HCT116 (cell line): ENCODE measurements at regions not wholly inside any gene's neighbourhood (a gene's known extent, or its start where the extent isn't known, plus 50 kb on each side); places are given as distances from the start of the nearest gene placed in this dataset.

Experiments used
- ATAC-seq: fragments of 200-7000 bp; cut with Tn5 transposase; 2 replicates; pipeline ENCODE4 v1.9.1; 2020; ENCODE audit warnings: mild to moderate bottlenecking, moderate library complexity
- BruUV-seq: library from RNA; stranded (reverse); fragments of 400-500 nt; replicated peaks from 2 replicates; lab custom pipeline; 2021; lab: Mats Ljungman, UMichigan
- CTCF ChIA-PET: fragments of 300-600 bp; sonication (Branson Sonifier 250); formaldehyde crosslinking; loops from one replicate; lab custom pipeline; 2021; ENCODE audit warnings: antibody characterized with exemption; lab: Charles Lee
- POLR2A ChIA-PET: fragments of 300-600, 350-600 bp; sonication (Branson Sonifier 250); formaldehyde crosslinking; loops from one replicate; lab custom pipeline; 2021; ENCODE audit warnings: antibody characterized with exemption; lab: Charles Lee
- RAD21 ChIA-PET, 2 experiments: fragments of 300-600 bp; sonication (Branson Sonifier 250); formaldehyde crosslinking; loops; one replicate each; lab custom pipeline; 2023; ENCODE audit warnings: low total read pairs in 2 of 2; ENCODE audit not compliant: uncharacterized antibody in 2 of 2, unreplicated experiment in 2 of 2, low non-redundant PET in 1 of 2; lab: Charles Lee
- DNase-seq: peaks from one replicate; pipeline ENCODE4 v3.0.0-alpha.2; 2010; ENCODE audit warnings: low read depth, low spot score
- H2AFZ ChIP-seq: fragments of 200-600 bp; shearing (Covaris generic), sonication (generic); 2 replicates; pipeline ENCODE4 v1.6.1; 2017; ENCODE audit warnings: low read depth, mixed run types, mixed read lengths, antibody characterized with exemption, low read length; ENCODE audit not compliant: poor library complexity, severe bottlenecking
- H3K27ac ChIP-seq: 2 replicates; pipeline ENCODE4 v1.5.1; 2012; ENCODE audit warnings: low read depth, low read length
- H3K27me3 ChIP-seq: fragments of 200-600 bp; sonication (generic); 2 replicates; pipeline ENCODE4 v1.6.1; 2016; ENCODE audit warnings: mixed run types, low read length, mixed read lengths; ENCODE audit not compliant: insufficient read depth
- H3K36me3 ChIP-seq, 2 experiments: fragments of 200-500 bp in 1 of 2; fragments of 200-600 bp in 1 of 2; sonication (Bioruptor generic) in 1 of 2; sonication (generic) in 1 of 2; 2 replicates each; pipeline versions ENCODE4 v1.5.1 to v1.6.1; 2014 to 2016; ENCODE audit warnings: low read length in 2 of 2, inconsistent platforms in 1 of 2, mixed read lengths in 1 of 2, mixed run types in 1 of 2; ENCODE audit not compliant: insufficient read depth in 2 of 2, control insufficient read depth in 1 of 2
- H3K4me1 ChIP-seq, 2 experiments: fragments of 200-600 bp in 1 of 2; sonication (generic) in 1 of 2; 2 replicates each; pipeline versions ENCODE4 v1.5.1 to v1.6.1; 2012 to 2017; ENCODE audit warnings: low read length in 2 of 2, inconsistent platforms in 1 of 2, mild to moderate bottlenecking in 1 of 2, mixed read lengths in 1 of 2, mixed run types in 1 of 2, moderate library complexity in 1 of 2; ENCODE audit not compliant: insufficient read depth in 2 of 2, control insufficient read depth in 1 of 2
- H3K4me2 ChIP-seq: fragments of 200-600 bp; sonication (generic); 2 replicates; pipeline ENCODE4 v1.6.1; 2017; ENCODE audit warnings: mixed run types, low read length, mixed read lengths
- H3K4me3 ChIP-seq, 2 experiments: fragments of 200-600 bp in 1 of 2; sonication (generic) in 1 of 2; replicated peaks in 1 of 2; 2 replicates each; pipeline ENCODE4 v1.5.1; 2011 to 2016; ENCODE audit warnings: low read length in 2 of 2, control low read depth in 1 of 2, low read depth in 1 of 2, mild to moderate bottlenecking in 1 of 2, mixed read lengths in 1 of 2, mixed run types in 1 of 2
- H3K79me2 ChIP-seq: fragments of 200-600 bp; sonication (generic); 2 replicates; pipeline ENCODE4 v1.6.1; 2017; ENCODE audit warnings: mild to moderate bottlenecking, mixed run types, low read length, moderate library complexity, mixed read lengths; ENCODE audit not compliant: insufficient read depth
- H3K9ac ChIP-seq: fragments of 200-600 bp; sonication (generic); 2 replicates; pipeline ENCODE4 v1.6.1; 2016; ENCODE audit warnings: low read length, mixed read lengths
- H3K9me2 ChIP-seq: fragments of 200-600 bp; sonication (generic), shearing (Covaris generic); 2 replicates; pipeline ENCODE4 v1.6.1; 2017; ENCODE audit warnings: mixed run types, mild to moderate bottlenecking, moderate library complexity; ENCODE audit not compliant: insufficient read depth
- H3K9me3 ChIP-seq, 2 experiments: fragments of 200-500 bp in 1 of 2; fragments of 200-600 bp in 1 of 2; sonication (Bioruptor generic) in 1 of 2; sonication (generic) in 1 of 2; 2 replicates each; pipeline ENCODE4 v1.6.1; 2014 to 2017; ENCODE audit warnings: low read length in 2 of 2, mixed read lengths in 2 of 2, inconsistent platforms in 1 of 2, low read depth in 1 of 2, mild to moderate bottlenecking in 1 of 2, mixed run types in 1 of 2, moderate library complexity in 1 of 2; ENCODE audit not compliant: control insufficient read depth in 1 of 2, insufficient read depth in 1 of 2
- H4K20me1 ChIP-seq: fragments of 200-600 bp; sonication (generic), shearing (Covaris generic); 2 replicates; pipeline ENCODE4 v1.6.1; 2017; ENCODE audit warnings: mixed run types, mild to moderate bottlenecking, moderate library complexity; ENCODE audit not compliant: insufficient read depth
- CEBPB ChIP-seq: IDR thresholded peaks from 2 replicates; pipeline ENCODE4 v1.6.1; 2012; ENCODE audit warnings: low read depth
- CTCF ChIP-seq, 3 experiments: fragments of 200-600 bp in 1 of 3; sonication (generic) in 1 of 3; IDR thresholded peaks in 2 of 3; conservative IDR thresholded peaks in 1 of 3; 2 replicates each; pipeline ENCODE4 v1.5.1; 2012 to 2017; ENCODE audit warnings: low read depth in 2 of 3, low read length in 2 of 3, antibody characterized with exemption in 1 of 3, borderline replicate concordance in 1 of 3, control low read depth in 1 of 3, mild to moderate bottlenecking in 1 of 3, mixed read lengths in 1 of 3, mixed run types in 1 of 3, moderate library complexity in 1 of 3; ENCODE audit not compliant: insufficient read depth in 1 of 3
- EGR1 ChIP-seq: IDR thresholded peaks from 2 replicates; pipeline ENCODE4 v1.6.1; 2012; ENCODE audit warnings: low read depth
- ELF1 ChIP-seq: IDR thresholded peaks from 2 replicates; pipeline ENCODE4 v1.6.1; 2012; ENCODE audit warnings: low read depth, borderline replicate concordance
- JUND ChIP-seq: IDR thresholded peaks from 2 replicates; pipeline ENCODE4 v1.6.1; 2012
- SP1 ChIP-seq: IDR thresholded peaks from 2 replicates; pipeline ENCODE4 v1.6.1; 2012; ENCODE audit warnings: low read depth
- YY1 ChIP-seq: IDR thresholded peaks from 2 replicates; pipeline ENCODE4 v1.6.1; 2011; ENCODE audit warnings: low read length, low read depth, moderate library complexity, mild to moderate bottlenecking; ENCODE audit not compliant: insufficient replicate concordance; ENCODE audit errors: extremely low read depth
- ZBTB33 ChIP-seq: IDR thresholded peaks from 2 replicates; pipeline ENCODE4 v1.6.1; 2011; ENCODE audit warnings: mild to moderate bottlenecking, low read length, moderate library complexity; ENCODE audit not compliant: insufficient replicate concordance; ENCODE audit errors: extremely low read depth
- intact Hi-C: fragments of 100-400 bp; cut with micrococcal nuclease; formaldehyde crosslinking; loops from 2 replicates; pipeline ENCODE4 v1.10.0; 2022

- TF ChIP-seq CTCF (IDR thresholded peaks at IDR 0.05 in 2 of 3, conservative IDR thresholded peaks at IDR 0.05 in 1 of 3; ENCODE audit: borderline replicate concordance in 1 of 3, insufficient read depth in 1 of 3, low read depth in 2 of 3, low read length in 2 of 3) (no peak), ELF1 (no peak), CEBPB (no peak), EGR1 (no peak), YY1 (no peak), SP1 (no peak)
- TF ChIP-seq, all 23 proteins: peak for 0
These were observed 269.3 kb downstream of the BUD13 start (continued) for GRCh38 chr11:116503216-116504160.

DNA sequence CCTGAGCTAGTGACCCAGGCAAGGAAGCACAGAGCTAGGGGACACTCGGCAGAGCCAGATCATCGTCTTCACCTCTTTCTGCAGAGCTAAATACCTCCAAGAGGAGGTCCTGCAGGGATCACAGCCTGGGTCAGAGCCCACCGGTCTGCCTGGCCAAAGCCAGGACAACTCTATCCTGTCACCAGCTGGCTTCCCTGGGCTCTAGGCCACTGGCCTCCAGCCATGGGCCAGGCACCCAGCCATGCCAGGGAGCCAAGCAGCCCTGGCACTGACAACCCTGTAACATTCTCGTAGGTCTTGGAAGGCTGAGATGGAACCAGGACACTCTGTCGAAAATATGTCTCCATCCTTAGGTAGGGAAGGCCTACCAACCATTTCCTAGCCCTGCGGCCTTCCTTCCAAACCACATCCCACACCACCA lies 270.1 kb downstream of the BUD13 start:
- no peak for ATAC-seq
- no peak overlapping the region for H3K9ac ChIP-seq
- intact Hi-C loops: no loop called here
- no peak for DNase-seq
- ChIA-PET RAD21 (no interaction called here), CTCF (interaction anchor here (1.2 kb wide), 1 partner anchor 144 kb away, joined by 3 read pairs; no protein-coding TSS in a partner anchor), POLR2A (no interaction called here)
- TF ChIP-seq CTCF (IDR thresholded peaks at IDR 0.05 in 2 of 3, conservative IDR thresholded peaks at IDR 0.05 in 1 of 3; ENCODE audit: borderline replicate concordance in 1 of 3, insufficient read depth in 1 of 3, low read depth in 2 of 3, low read length in 2 of 3) (no peak), ZBTB33 (no peak), JUND (no peak)
- no peak overlapping the region for H3K4me3 ChIP-seq
- H3K36me3 ChIP-seq: no peaks in the 10 kb centered on the region
- no peak overlapping the region for H3K4me2 ChIP-seq
- H3K27me3 ChIP-seq: peaks cover 45% of the 10 kb centered on the region
- no TSS peak for BruUV-seq
- H3K27ac ChIP-seq: no peak overlapping the region
- H3K9me3 ChIP-seq: no peaks in the 10 kb centered on the region
- H3K4me1 ChIP-seq: no peaks in the 10 kb centered on the region
- H2AFZ ChIP-seq: no peak overlapping the region
- H3K9me2 ChIP-seq: no peaks in the 10 kb centered on the region
- no peaks in the 10 kb centered on the region for H4K20me1 ChIP-seq
- no peaks in the 10 kb centered on the region for H3K79me2 ChIP-seq
